Spleen (tissue), 7 donors: ENCODE measurements at regions not wholly inside any gene's neighbourhood (a gene's known extent, or its start where the extent isn't known, plus 50 kb on each side); places are given as distances from the start of the nearest gene placed in this dataset.

Source experiments
- CTCF ChIP-seq, 11 experiments: fragments of 200-600 bp in 7 of 11; fragments of 450-650 bp in 4 of 11; sonication (generic) in 4 of 11; IDR thresholded peaks in 8 of 11; conservative IDR thresholded peaks in 3 of 11; 1 replicate in 7 of 11; 2 replicates in 4 of 11; pipeline versions ENCODE4 v1.4.0 to v1.8.0; 2016 to 2021; ENCODE audit warnings: antibody characterized with exemption in 11 of 11, inconsistent platforms in 4 of 11, mild to moderate bottlenecking in 1 of 11
- POLR2AphosphoS5 ChIP-seq, 3 donors: sonication (generic); formaldehyde crosslinking; IDR thresholded peaks; one replicate each; pipeline ENCODE4 v1.5.1; 2017; ENCODE audit warnings: antibody characterized with exemption in 3 of 3
- donor health status: DM: no; HTN: no; CAD: no; lungs with moderate emphysema.
- donor health status: DM: no; HTN: no; CAD: no.
- donor health status: DM: no; HTN: no; CAD: no.

GRCh38 chr20:51238675-51239305 lies 215.9 kb upstream of the KCNG1 start:
- TF ChIP-seq CTCF (IDR thresholded peaks at IDR 0.05 in 8 of 11, conservative IDR thresholded peaks at IDR 0.05 in 3 of 11) (no peak), POLR2AphosphoS5 (IDR thresholded peaks at IDR 0.05) (no peak)
